ENCODE measurements at regions not wholly inside any gene's neighbourhood (a gene's known extent, or its start where the extent isn't known, plus 50 kb on each side); places are given as distances from the start of the nearest gene placed in this dataset.

DNA sequence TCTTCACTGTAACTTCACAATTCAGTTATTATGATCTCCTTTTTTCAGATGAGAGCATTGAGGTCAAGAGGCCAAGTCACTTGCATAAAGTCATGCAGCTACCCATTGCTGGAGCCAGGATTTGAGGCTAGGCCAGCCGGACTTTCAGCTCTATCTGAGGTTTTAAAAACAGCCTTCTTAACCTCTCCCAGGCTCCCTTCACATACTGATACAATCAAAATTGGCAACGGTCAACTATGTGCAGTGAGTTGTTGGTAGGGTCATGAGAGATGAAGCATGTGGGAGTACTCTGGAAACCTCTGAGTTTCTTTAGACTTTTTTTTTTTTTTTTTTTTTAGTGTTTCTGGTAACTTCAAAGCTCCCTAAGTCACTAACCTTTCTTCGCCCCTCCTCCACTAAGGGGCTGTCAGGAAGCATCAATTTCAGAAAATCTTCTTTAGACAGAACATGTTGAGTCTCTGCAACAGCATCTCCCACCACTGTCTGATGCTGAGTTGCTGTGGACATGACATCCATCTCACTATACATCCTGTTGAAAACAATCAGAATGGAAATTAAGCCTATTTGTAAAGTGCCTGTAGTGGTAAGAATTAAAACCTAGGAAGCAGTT lies 201.8 kb downstream of the SIPA1L2 start:
- TF ChIP-seq SP1 (IDR thresholded peaks at IDR 0.05) = no peak
- no peak for TF ChIP-seq NFRKB (IDR thresholded peaks at IDR 0.05)
- TF ChIP-seq ELF4 (IDR thresholded peaks at IDR 0.05) = no peak
- TF ChIP-seq SUZ12 (IDR thresholded peaks at IDR 0.05) = no peak
- TF ChIP-seq FOXK2 (IDR thresholded peaks at IDR 0.05) = no peak
- no peak for TF ChIP-seq TARDBP (IDR thresholded peaks at IDR 0.05)
- TF ChIP-seq FOXM1 (IDR thresholded peaks at IDR 0.05; ENCODE audit: borderline replicate concordance) = no peak
